GM23338 (cell line): ENCODE measurements at regions not wholly inside any gene's neighbourhood (a gene's known extent, or its start where the extent isn't known, plus 50 kb on each side); places are given as distances from the start of the nearest gene placed in this dataset.

Experiments
- EZH2 ChIP-seq: fragments of 200-600 bp; sonication (generic); IDR thresholded peaks from one replicate; pipeline ENCODE4 v1.8.0; 2017; ENCODE audit warnings: antibody characterized with exemption, mild to moderate bottlenecking, low read depth; ENCODE audit not compliant: unreplicated experiment
- EZH2phosphoT487 ChIP-seq: fragments of 200-600 bp; sonication (generic); IDR thresholded peaks from one replicate; pipeline ENCODE4 v1.8.1; 2018; ENCODE audit warnings: antibody characterized with exemption; ENCODE audit not compliant: unreplicated experiment
- POLR2AphosphoS5 ChIP-seq: IDR thresholded peaks from 2 replicates; pipeline ENCODE4 v1.6.1; 2016; ENCODE audit warnings: antibody characterized with exemption, low read depth
- TF ChIP-seq, protein P1 (sequence below), 2 experiments: fragments of 200-600 bp in 1 of 2; sonication (generic) in 1 of 2; conservative IDR thresholded peaks; 2 replicates each; pipeline versions ENCODE4 v1.5.1 to v1.6.1; 2016 to 2017; ENCODE audit warnings: antibody characterized with exemption in 2 of 2, low read depth in 2 of 2, mild to moderate bottlenecking in 2 of 2, moderate library complexity in 1 of 2

DNA sequence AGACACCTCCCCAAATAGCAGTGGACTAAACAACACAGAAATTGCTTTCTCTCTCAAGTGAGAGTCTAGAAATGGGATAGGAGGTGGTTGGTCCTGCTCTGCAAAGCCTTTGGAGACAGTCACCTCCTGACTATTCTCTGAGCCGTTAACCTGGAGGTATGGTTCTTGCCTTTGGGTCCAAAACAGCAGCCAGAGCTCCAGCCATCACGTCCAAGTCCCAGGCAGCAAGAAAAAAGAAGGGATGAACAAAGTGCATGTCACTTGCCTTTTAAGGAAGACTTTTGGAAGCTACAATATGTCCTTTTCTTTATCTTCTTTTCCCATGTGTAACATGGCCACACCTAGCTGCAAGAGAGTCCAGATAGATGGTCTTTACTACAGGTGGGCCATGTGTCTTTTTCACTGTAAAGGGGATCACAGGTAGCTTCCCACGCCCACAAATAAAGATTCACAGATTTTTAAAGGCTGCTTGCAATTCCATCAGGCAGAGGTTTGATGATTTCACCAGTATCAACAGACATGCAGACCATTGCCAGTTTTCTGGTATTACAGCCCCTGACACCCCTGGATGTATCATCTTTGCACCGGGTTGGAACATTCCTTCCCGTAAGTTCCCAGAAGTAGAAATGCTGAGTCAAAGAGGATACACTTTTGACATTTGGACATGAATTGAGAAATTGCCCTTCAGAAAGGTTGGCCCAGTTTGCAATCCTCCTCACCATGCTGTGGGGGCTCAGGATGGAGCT lies 66.0 kb downstream of the MYEOV start:
- TF ChIP-seq, protein P1, sequence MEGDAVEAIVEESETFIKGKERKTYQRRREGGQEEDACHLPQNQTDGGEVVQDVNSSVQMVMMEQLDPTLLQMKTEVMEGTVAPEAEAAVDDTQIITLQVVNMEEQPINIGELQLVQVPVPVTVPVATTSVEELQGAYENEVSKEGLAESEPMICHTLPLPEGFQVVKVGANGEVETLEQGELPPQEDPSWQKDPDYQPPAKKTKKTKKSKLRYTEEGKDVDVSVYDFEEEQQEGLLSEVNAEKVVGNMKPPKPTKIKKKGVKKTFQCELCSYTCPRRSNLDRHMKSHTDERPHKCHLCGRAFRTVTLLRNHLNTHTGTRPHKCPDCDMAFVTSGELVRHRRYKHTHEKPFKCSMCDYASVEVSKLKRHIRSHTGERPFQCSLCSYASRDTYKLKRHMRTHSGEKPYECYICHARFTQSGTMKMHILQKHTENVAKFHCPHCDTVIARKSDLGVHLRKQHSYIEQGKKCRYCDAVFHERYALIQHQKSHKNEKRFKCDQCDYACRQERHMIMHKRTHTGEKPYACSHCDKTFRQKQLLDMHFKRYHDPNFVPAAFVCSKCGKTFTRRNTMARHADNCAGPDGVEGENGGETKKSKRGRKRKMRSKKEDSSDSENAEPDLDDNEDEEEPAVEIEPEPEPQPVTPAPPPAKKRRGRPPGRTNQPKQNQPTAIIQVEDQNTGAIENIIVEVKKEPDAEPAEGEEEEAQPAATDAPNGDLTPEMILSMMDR (conservative IDR thresholded peaks at IDR 0.05; ENCODE audit: low read depth in 2 of 2) = no peak
- TF ChIP-seq POLR2AphosphoS5 (no peak), EZH2 (no peak), EZH2phosphoT487 (no peak)
